B cell (primary cell): ENCODE measurements at regions not wholly inside any gene's neighbourhood (a gene's known extent, or its start where the extent isn't known, plus 50 kb on each side); places are given as distances from the start of the nearest gene placed in this dataset.

Experiments
- ATAC-seq: fragments of 200-7000 bp; cut with Tn5 transposase; one replicate; pipeline ENCODE4 v1.10.0; 2021; ENCODE audit warnings: low read depth, mild to moderate bottlenecking, moderate number of reproducible peaks, moderate library complexity
- CTCF ChIA-PET: fragments of 350-600 bp; sonication (Branson Sonifier 250); formaldehyde crosslinking; loops from one replicate; lab custom pipeline; 2021; ENCODE audit warnings: antibody characterized with exemption, inconsistent platforms; lab: Charles Lee
- POLR2A ChIA-PET: fragments of 350-600 bp; sonication (Branson Sonifier 250); formaldehyde crosslinking; loops from one replicate; lab custom pipeline; 2021; ENCODE audit warnings: antibody characterized with exemption; lab: Charles Lee
- DNase-seq: peaks from one replicate; pipeline ENCODE4 v3.0.0; 2013
- H2AFZ ChIP-seq: 2 replicates; pipeline ENCODE4 v1.6.1; 2012; ENCODE audit warnings: mild to moderate bottlenecking, low read depth, low read length; ENCODE audit not compliant: insufficient read depth, poor library complexity, severe bottlenecking
- H3K27ac ChIP-seq, 2 donors: 1 replicate in 1 of 2; 2 replicates in 1 of 2; pipeline ENCODE4 v1.5.1; 2012 to 2013; ENCODE audit warnings: low read length in 2 of 2, mild to moderate bottlenecking in 2 of 2, moderate library complexity in 1 of 2
- H3K27me3 ChIP-seq, 4 experiments: fragments of 200-600 bp in 1 of 4; sonication (generic) in 1 of 4; replicated peaks in 1 of 4; 1 replicate in 2 of 4; 2 replicates in 2 of 4; pipeline versions ENCODE4 v1.6.1 to v1.7.0; 2013 to 2016; ENCODE audit warnings: low read length in 3 of 4, mild to moderate bottlenecking in 2 of 4, mixed read lengths in 1 of 4, moderate library complexity in 1 of 4; ENCODE audit not compliant: insufficient read depth in 4 of 4, control insufficient read depth in 3 of 4; ENCODE audit errors: control extremely low read depth in 1 of 4
- H3K36me3 ChIP-seq, 2 experiments: replicated peaks in 1 of 2; 1 replicate in 1 of 2; 2 replicates in 1 of 2; pipeline versions ENCODE4 v1.6.1 to v1.7.1; 2013; ENCODE audit warnings: low read length in 1 of 2; ENCODE audit not compliant: insufficient read depth in 2 of 2, control insufficient read depth in 1 of 2; ENCODE audit errors: control extremely low read depth in 1 of 2, extremely low read depth in 1 of 2
- H3K4me1 ChIP-seq, 2 donors: fragments of 200-600 bp in 1 of 2; sonication (generic) in 1 of 2; 1 replicate in 1 of 2; 2 replicates in 1 of 2; pipeline versions ENCODE4 v1.5.1 to v1.6.1; 2013 to 2017; ENCODE audit warnings: low read length in 2 of 2; ENCODE audit not compliant: control insufficient read depth in 2 of 2, insufficient read depth in 2 of 2
- H3K4me2 ChIP-seq: replicated peaks from 2 replicates; pipeline ENCODE3; 2012; ENCODE audit warnings: mild to moderate bottlenecking, low read depth, low read length; ENCODE audit not compliant: poor library complexity, severe bottlenecking
- H3K4me3 ChIP-seq, 5 experiments: fragments of 200-600 bp in 1 of 5; sonication (generic) in 1 of 5; 1 replicate in 3 of 5; 2 replicates in 2 of 5; pipeline versions ENCODE4 v1.5.1 to v1.7.0; 2011 to 2016; ENCODE audit warnings: low read length in 4 of 5, mild to moderate bottlenecking in 4 of 5, low read depth in 2 of 5, control low read depth in 1 of 5, moderate library complexity in 1 of 5; ENCODE audit not compliant: insufficient read depth in 1 of 5; ENCODE audit errors: control extremely low read depth in 1 of 5, extremely low read depth in 1 of 5
- H3K79me2 ChIP-seq: fragments of 200-600 bp; sonication (generic); one replicate; pipeline ENCODE4 v1.6.0; 2016; ENCODE audit warnings: low read length; ENCODE audit not compliant: control insufficient read depth, insufficient read depth
- H3K9ac ChIP-seq: fragments of 200-600 bp; sonication (generic); 2 replicates; pipeline ENCODE4 v1.6.1; 2017; ENCODE audit warnings: mild to moderate bottlenecking, low read length, moderate library complexity
- H3K9me3 ChIP-seq, 3 donors: one replicate each; pipeline versions ENCODE4 v1.6.1 to v1.7.1; 2013; ENCODE audit warnings: low read length in 2 of 3; ENCODE audit not compliant: control insufficient read depth in 2 of 3, insufficient read depth in 1 of 3; ENCODE audit errors: control extremely low read depth in 1 of 3
- H4K20me1 ChIP-seq: 2 replicates; pipeline ENCODE4 v1.6.0; 2012; ENCODE audit warnings: mild to moderate bottlenecking, low read length; ENCODE audit not compliant: insufficient read depth, control insufficient read depth, poor library complexity, severe bottlenecking
- H3K27ac Mint-ChIP-seq: one replicate; pipeline ENCODE4 v1.8.0; 2021; ENCODE audit warnings: mixed read lengths
- H3K27me3 Mint-ChIP-seq: one replicate; pipeline ENCODE4 v1.8.0; 2021; ENCODE audit warnings: mixed read lengths
- H3K4me1 Mint-ChIP-seq: one replicate; pipeline ENCODE4 v1.8.0; 2021; ENCODE audit warnings: mixed read lengths
- H3K4me3 Mint-ChIP-seq: one replicate; pipeline ENCODE4 v1.8.0; 2021; ENCODE audit warnings: mixed read lengths
- H3K9me3 Mint-ChIP-seq: one replicate; pipeline ENCODE4 v1.8.0; 2022; ENCODE audit warnings: mixed read lengths; ENCODE audit not compliant: insufficient read depth
- CTCF ChIP-seq: fragments of 200-600 bp; IDR thresholded peaks from one replicate; pipeline ENCODE4 v1.8.0; 2022; ENCODE audit warnings: antibody characterized with exemption, mild to moderate bottlenecking
- EZH2 ChIP-seq: IDR thresholded peaks from 2 replicates; pipeline ENCODE4 v1.6.1; 2012; ENCODE audit warnings: borderline replicate concordance, low read depth, mild to moderate bottlenecking, moderate library complexity, low read length; ENCODE audit not compliant: insufficient read depth, poor library complexity, severe bottlenecking
- WGBS: methylation state at CpG from one replicate; pipeline ENCODE4 v1.1.5; 2013; ENCODE audit warnings: missing lambda C conversion rate; ENCODE audit not compliant: insufficient coverage; 5-methylcytosine and 5-hydroxymethylcytosine counted together
- intact Hi-C: fragments of 100-400 bp; cut with micrococcal nuclease; formaldehyde crosslinking; loops from one replicate; pipeline ENCODE4 v1.10.0; 2022

- ChIA-PET POLR2A (no interaction called here), CTCF (interaction anchor here (0.8 kb wide), 1 partner anchor 262 kb away, joined by 3 read pairs; no protein-coding TSS in a partner anchor)
- no peak overlapping the region for H3K9ac ChIP-seq
- Mint-ChIP-seq H3K27me3 (no peaks in the 10 kb centered on the region), H3K27ac (no peak overlapping the region), H3K9me3 (no peaks in the 10 kb centered on the region), H3K4me1 (peaks cover 20% of the 10 kb centered on the region), H3K4me3 (no peak overlapping the region)
- H3K27me3 ChIP-seq: no peaks in the 10 kb centered on the region
- no peaks in the 10 kb centered on the region for H3K79me2 ChIP-seq
- H3K4me3 ChIP-seq: no peak overlapping the region
- no peaks in the 10 kb centered on the region for H4K20me1 ChIP-seq
- no peak for TF ChIP-seq CTCF
- no peak for TF ChIP-seq EZH2
- H3K27ac ChIP-seq: no peak overlapping the region
- WGBS: 97% methylated on average over 4 of the region's 5 CpGs
- H3K9me3 ChIP-seq: no peaks in the 10 kb centered on the region
- no peak overlapping the region for H2AFZ ChIP-seq
- ATAC-seq (no peak), DNase-seq (no peak)
- no peak overlapping the region for H3K4me2 ChIP-seq
- intact Hi-C loops: no loop called here
- H3K36me3 ChIP-seq: no peaks in the 10 kb centered on the region
- peaks cover 17 to 22% of the 10 kb centered on the region in 2 donors for H3K4me1 ChIP-seq
These were observed 93.0 kb upstream of the HES1 start for GRCh38 chr3:194042927-194043326.

GRCh38 chr3:194043516-194043915 lies 92.4 kb upstream of the HES1 start:
- TF ChIP-seq CTCF (no peak), EZH2 (no peak)
- DNase-seq: no peak
- H3K4me3 Mint-ChIP-seq: no peak overlapping the region
- no peak overlapping the region for H3K4me2 ChIP-seq
- H3K4me1 Mint-ChIP-seq: peaks cover 24% of the 10 kb centered on the region
- 100% methylated on average over 1 of the region's 3 CpGs for WGBS
- H3K9ac ChIP-seq: no peak overlapping the region
- intact Hi-C loops: no loop called here
- H2AFZ ChIP-seq: no peak overlapping the region
- H3K79me2 ChIP-seq: no peaks in the 10 kb centered on the region
- no peak overlapping the region for H3K27ac Mint-ChIP-seq
- no peaks in the 10 kb centered on the region for H3K27me3 ChIP-seq
- H3K9me3 Mint-ChIP-seq: no peaks in the 10 kb centered on the region
- no peaks in the 10 kb centered on the region for H3K27me3 Mint-ChIP-seq
- no peaks in the 10 kb centered on the region for H3K36me3 ChIP-seq
- H3K4me3 ChIP-seq: no peak overlapping the region
- POLR2A ChIA-PET: no interaction called here
- no peaks in the 10 kb centered on the region for H3K9me3 ChIP-seq
- CTCF ChIA-PET: no interaction called here
- peaks cover 17 to 22% of the 10 kb centered on the region in 2 donors for H3K4me1 ChIP-seq
- ATAC-seq: no peak
- H4K20me1 ChIP-seq: no peaks in the 10 kb centered on the region
- H3K27ac ChIP-seq: no peak overlapping the region
